Duodenal mucosa (tissue), 2 donors: ENCODE measurements at regions not wholly inside any gene's neighbourhood (a gene's known extent, or its start where the extent isn't known, plus 50 kb on each side); places are given as distances from the start of the nearest gene placed in this dataset.
"Not testable (repeated sequence)": the region's sequence is repeated elsewhere in the genome, so short reads cannot be mapped to it uniquely, and the experiment has no call there.

Source experiments
- H3K27ac ChIP-seq: one replicate; pipeline ENCODE4 v1.7.0; 2013; ENCODE audit warnings: low read depth, low read length
- H3K27me3 ChIP-seq, 2 donors: one replicate each; pipeline ENCODE4 v1.7.0; 2013; ENCODE audit warnings: low read length in 2 of 2, control low read depth in 1 of 2; ENCODE audit not compliant: insufficient read depth in 2 of 2, control insufficient read depth in 1 of 2
- H3K36me3 ChIP-seq, 2 donors: one replicate each; pipeline ENCODE4 v1.7.0; 2013; ENCODE audit warnings: low read length in 2 of 2, control low read depth in 1 of 2; ENCODE audit not compliant: insufficient read depth in 2 of 2, control insufficient read depth in 1 of 2
- H3K4me1 ChIP-seq, 2 donors: one replicate each; pipeline ENCODE4 v1.7.0; 2013; ENCODE audit warnings: low read length in 2 of 2, control low read depth in 1 of 2; ENCODE audit not compliant: insufficient read depth in 2 of 2, control insufficient read depth in 1 of 2
- H3K4me3 ChIP-seq, 2 donors: one replicate each; pipeline ENCODE4 v1.7.0; 2013; ENCODE audit warnings: low read length in 2 of 2, low read depth in 1 of 2
- H3K9ac ChIP-seq, 2 donors: one replicate each; pipeline ENCODE4 v1.7.0; 2013; ENCODE audit warnings: low read length in 2 of 2, low read depth in 1 of 2
- H3K9me3 ChIP-seq, 2 donors: one replicate each; pipeline ENCODE4 v1.7.0; 2013; ENCODE audit warnings: low read length in 2 of 2, control low read depth in 1 of 2; ENCODE audit not compliant: control insufficient read depth in 1 of 2

- Histone ChIP-seq H3K9ac (no peak overlapping the region), H3K4me3 (no peak overlapping the region), H3K27ac (no peak overlapping the region), H3K4me1 (no peaks in the 10 kb centered on the region), H3K9me3 (no peaks in the 10 kb centered on the region), H3K36me3 (no peaks in the 10 kb centered on the region), H3K27me3 (peaks cover 0 to 3% of the 10 kb centered on the region in 2 donors)
Measured at GRCh38 chr7:3159445-3159844, 115.8 kb upstream of the CARD11 start.

- not testable (repeated sequence) for H3K27me3 ChIP-seq, H3K27ac ChIP-seq, H3K4me1 ChIP-seq, H3K9me3 ChIP-seq, H3K4me3 ChIP-seq, H3K9ac ChIP-seq, H3K36me3 ChIP-seq
Measured at GRCh38 chr7:3159926-3160325, 116.3 kb upstream of the CARD11 start.

- no peaks in the 10 kb centered on the region for H3K9me3 ChIP-seq
- no peaks in the 10 kb centered on the region for H3K4me1 ChIP-seq
- no peak overlapping the region for H3K27ac ChIP-seq
- no peak overlapping the region for H3K9ac ChIP-seq
- no peaks in the 10 kb centered on the region for H3K36me3 ChIP-seq
- H3K27me3 ChIP-seq, result no peaks in the 10 kb centered on the region
- no peak overlapping the region for H3K4me3 ChIP-seq
Measured at GRCh38 chr7:3162289-3162688, 118.6 kb upstream of the CARD11 start.

- H3K4me1 ChIP-seq, H3K27me3 ChIP-seq, H3K9me3 ChIP-seq: not testable (repeated sequence)
Measured at GRCh38 chr7:3162798-3163197, 119.1 kb upstream of the CARD11 start.

GRCh38 chr7:3164380-3164792, 120.7 kb upstream of the CARD11 start:
- H3K9ac ChIP-seq, result no peak overlapping the region
- H3K36me3 ChIP-seq, result no peaks in the 10 kb centered on the region
- H3K9me3 ChIP-seq, result no peaks in the 10 kb centered on the region
- no peaks in the 10 kb centered on the region for H3K27me3 ChIP-seq
- H3K27ac ChIP-seq, result no peak overlapping the region
- H3K4me1 ChIP-seq, result no peaks in the 10 kb centered on the region
- no peak overlapping the region for H3K4me3 ChIP-seq

More at GRCh38 chr7:3162798-3163197, 119.1 kb upstream of the CARD11 start:
- H3K36me3 ChIP-seq, H3K27ac ChIP-seq, H3K4me3 ChIP-seq, H3K9ac ChIP-seq: not testable (repeated sequence)

GRCh38 chr7:3165681-3166580, 122.3 kb upstream of the CARD11 start:
- Histone ChIP-seq H3K9ac (no peak overlapping the region), H3K4me3 (no peak overlapping the region), H3K36me3 (no peaks in the 10 kb centered on the region), H3K4me1 (no peaks in the 10 kb centered on the region), H3K27me3 (no peaks in the 10 kb centered on the region), H3K27ac (no peak overlapping the region), H3K9me3 (no peaks in the 10 kb centered on the region)

GRCh38 chr7:3167551-3167950, 123.9 kb upstream of the CARD11 start:
- Histone ChIP-seq H3K4me1 (no peaks in the 10 kb centered on the region), H3K9me3 (no peaks in the 10 kb centered on the region), H3K27me3 (no peaks in the 10 kb centered on the region), H3K27ac (no peak overlapping the region), H3K36me3 (no peaks in the 10 kb centered on the region), H3K4me3 (no peak overlapping the region), H3K9ac (no peak overlapping the region)

GRCh38 chr7:3168370-3168769, 124.7 kb upstream of the CARD11 start:
- H3K27me3 ChIP-seq, result no peaks in the 10 kb centered on the region
- no peak overlapping the region for H3K27ac ChIP-seq
- H3K36me3 ChIP-seq, result no peaks in the 10 kb centered on the region
- H3K9ac ChIP-seq, result no peak overlapping the region
- H3K4me3 ChIP-seq, result no peak overlapping the region
- H3K4me1 ChIP-seq, result no peaks in the 10 kb centered on the region
- no peaks in the 10 kb centered on the region for H3K9me3 ChIP-seq

GRCh38 chr7:3168869-3169268, 125.2 kb upstream of the CARD11 start:
- Histone ChIP-seq H3K4me1 (no peaks in the 10 kb centered on the region), H3K4me3 (no peak overlapping the region), H3K36me3 (no peaks in the 10 kb centered on the region), H3K9me3 (no peaks in the 10 kb centered on the region), H3K27ac (no peak overlapping the region), H3K9ac (no peak overlapping the region), H3K27me3 (no peaks in the 10 kb centered on the region)

- no peaks in the 10 kb centered on the region for H3K4me1 ChIP-seq
Measured at GRCh38 chr7:3172768-3173280, 128.2 kb upstream of the SDK1 start.

More at GRCh38 chr7:3172768-3173280, 128.2 kb upstream of the SDK1 start:
- no peak overlapping the region for H3K9ac ChIP-seq
- H3K4me3 ChIP-seq, result no peak overlapping the region
- peaks cover 0 to 2% of the 10 kb centered on the region in 2 donors for H3K9me3 ChIP-seq
- no peaks in the 10 kb centered on the region for H3K27me3 ChIP-seq
- H3K27ac ChIP-seq, result no peak overlapping the region
- H3K36me3 ChIP-seq, result no peaks in the 10 kb centered on the region
